OCI-LY1 (cell line): ENCODE measurements at regions not wholly inside any gene's neighbourhood (a gene's known extent, or its start where the extent isn't known, plus 50 kb on each side); places are given as distances from the start of the nearest gene placed in this dataset.

Source experiments
- H2AFZ ChIP-seq: fragments of 200-600 bp; sonication (generic), shearing (Covaris generic); 2 replicates; pipeline ENCODE4 v1.6.0; 2014; ENCODE audit warnings: antibody characterized with exemption, mild to moderate bottlenecking, low read length
- H3F3A ChIP-seq: fragments of 200-600 bp; sonication (generic), shearing (Covaris generic); 2 replicates; pipeline ENCODE4 v1.6.0; 2014; ENCODE audit warnings: mild to moderate bottlenecking, antibody characterized with exemption, low read length, moderate library complexity; ENCODE audit not compliant: insufficient read depth
- H3K27ac ChIP-seq: fragments of 200-600 bp; sonication (generic); 2 replicates; pipeline ENCODE4 v1.5.1; 2014; ENCODE audit warnings: low read length, mixed run types, mild to moderate bottlenecking, low read depth; ENCODE audit not compliant: poor library complexity, severe bottlenecking
- H3K27me3 ChIP-seq: fragments of 200-600 bp; sonication (generic); 2 replicates; pipeline ENCODE4 v1.6.0; 2014; ENCODE audit warnings: antibody characterized with exemption, mild to moderate bottlenecking, low read length, moderate library complexity; ENCODE audit not compliant: insufficient read depth
- H3K36me3 ChIP-seq: fragments of 200-600 bp; sonication (generic); 2 replicates; pipeline ENCODE4 v1.6.1; 2014; ENCODE audit warnings: mild to moderate bottlenecking, antibody characterized with exemption, low read length, moderate library complexity, mixed read lengths; ENCODE audit not compliant: insufficient read depth
- H3K4me1 ChIP-seq: fragments of 200-600 bp; sonication (generic); 2 replicates; pipeline ENCODE4 v1.5.1; 2014; ENCODE audit warnings: mild to moderate bottlenecking, low read length, moderate library complexity; ENCODE audit not compliant: insufficient read depth, severe bottlenecking
- H3K4me2 ChIP-seq: fragments of 200-600 bp; sonication (generic), shearing (Covaris generic); 2 replicates; pipeline ENCODE4 v1.6.1; 2014; ENCODE audit warnings: low read length
- H3K4me3 ChIP-seq: fragments of 200-600 bp; sonication (generic); 2 replicates; pipeline ENCODE4 v1.5.1; 2014; ENCODE audit warnings: low read length, low read depth, mild to moderate bottlenecking, mixed read lengths; ENCODE audit not compliant: poor library complexity, severe bottlenecking
- H3K79me2 ChIP-seq: fragments of 200-600 bp; shearing (Covaris generic); 2 replicates; pipeline ENCODE4 v1.6.1; 2016; ENCODE audit warnings: mixed run types, low read length, mixed read lengths; ENCODE audit not compliant: insufficient read depth
- H3K9ac ChIP-seq: fragments of 200-600 bp; sonication (generic), shearing (Covaris generic); 2 replicates; pipeline ENCODE4 v1.6.1; 2014; ENCODE audit warnings: mild to moderate bottlenecking, low read length, mixed read lengths
- H3K9me2 ChIP-seq: fragments of 200-600 bp; sonication (generic), shearing (Covaris generic); 2 replicates; pipeline ENCODE4 v1.6.1; 2014; ENCODE audit warnings: low read depth, mild to moderate bottlenecking, low read length, mixed read lengths
- H3K9me3 ChIP-seq: fragments of 200-600 bp; shearing (Covaris generic); 2 replicates; pipeline ENCODE4 v1.6.1; 2014; ENCODE audit warnings: low read length, mixed read lengths
- H4K20me1 ChIP-seq: fragments of 200-600 bp; sonication (generic), shearing (Covaris generic); 2 replicates; pipeline ENCODE4 v1.6.0; 2016; ENCODE audit warnings: mild to moderate bottlenecking, low read length; ENCODE audit not compliant: insufficient read depth
- EZH2 ChIP-seq: fragments of 200-600 bp; sonication (generic), shearing (Covaris generic); IDR thresholded peaks from 2 replicates; pipeline ENCODE4 v1.8.0; 2017; ENCODE audit warnings: borderline replicate concordance, mixed run types, mild to moderate bottlenecking, antibody characterized with exemption, low read length, moderate library complexity, mixed read lengths
- TF ChIP-seq, protein P1 (sequence below): fragments of 200-600 bp; sonication (generic), shearing (Covaris generic); IDR thresholded peaks from 2 replicates; pipeline ENCODE4 v1.5.1; 2017; ENCODE audit warnings: mild to moderate bottlenecking, antibody characterized with exemption, low read length, moderate library complexity, mixed read lengths

DNA sequence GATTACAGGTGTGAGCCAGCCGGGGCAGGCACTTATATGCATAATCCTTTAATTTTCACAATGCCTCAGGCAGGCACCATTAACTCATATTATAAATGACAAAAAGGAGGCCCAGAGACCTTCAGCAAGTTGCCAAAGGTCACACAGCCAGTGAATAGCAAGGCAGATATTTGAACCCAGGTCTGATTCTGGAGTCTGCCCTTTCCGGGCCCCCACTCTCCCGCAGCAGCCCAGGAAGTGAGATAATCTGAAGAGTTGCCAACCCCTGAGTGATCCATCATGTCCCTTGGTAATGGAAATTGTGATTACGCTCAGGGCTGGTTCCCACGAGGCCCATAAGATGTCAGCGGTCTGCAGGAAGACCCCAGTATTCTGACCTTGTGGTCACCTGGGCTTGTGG lies 95.3 kb upstream of the MED13L start:
- Histone ChIP-seq H3F3A (no peaks in the 10 kb centered on the region), H3K4me2 (no peak overlapping the region), H4K20me1 (no peaks in the 10 kb centered on the region), H2AFZ (no peak overlapping the region), H3K9me2 (no peaks in the 10 kb centered on the region), H3K9ac (no peak overlapping the region), H3K4me1 (no peaks in the 10 kb centered on the region), H3K27me3 (no peaks in the 10 kb centered on the region; the same call in 1 of the 2 replicates), H3K36me3 (no peaks in the 10 kb centered on the region), H3K27ac (no peak overlapping the region), H3K4me3 (no peak overlapping the region), H3K79me2 (no peaks in the 10 kb centered on the region), H3K9me3 (no peaks in the 10 kb centered on the region)
- no peak for TF ChIP-seq EZH2
- TF ChIP-seq, protein P1, sequence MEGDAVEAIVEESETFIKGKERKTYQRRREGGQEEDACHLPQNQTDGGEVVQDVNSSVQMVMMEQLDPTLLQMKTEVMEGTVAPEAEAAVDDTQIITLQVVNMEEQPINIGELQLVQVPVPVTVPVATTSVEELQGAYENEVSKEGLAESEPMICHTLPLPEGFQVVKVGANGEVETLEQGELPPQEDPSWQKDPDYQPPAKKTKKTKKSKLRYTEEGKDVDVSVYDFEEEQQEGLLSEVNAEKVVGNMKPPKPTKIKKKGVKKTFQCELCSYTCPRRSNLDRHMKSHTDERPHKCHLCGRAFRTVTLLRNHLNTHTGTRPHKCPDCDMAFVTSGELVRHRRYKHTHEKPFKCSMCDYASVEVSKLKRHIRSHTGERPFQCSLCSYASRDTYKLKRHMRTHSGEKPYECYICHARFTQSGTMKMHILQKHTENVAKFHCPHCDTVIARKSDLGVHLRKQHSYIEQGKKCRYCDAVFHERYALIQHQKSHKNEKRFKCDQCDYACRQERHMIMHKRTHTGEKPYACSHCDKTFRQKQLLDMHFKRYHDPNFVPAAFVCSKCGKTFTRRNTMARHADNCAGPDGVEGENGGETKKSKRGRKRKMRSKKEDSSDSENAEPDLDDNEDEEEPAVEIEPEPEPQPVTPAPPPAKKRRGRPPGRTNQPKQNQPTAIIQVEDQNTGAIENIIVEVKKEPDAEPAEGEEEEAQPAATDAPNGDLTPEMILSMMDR, result no peak

- Histone ChIP-seq H2AFZ (no peak overlapping the region), H3K36me3 (no peaks in the 10 kb centered on the region), H3K4me3 (no peak overlapping the region), H3K4me2 (no peak overlapping the region), H3K4me1 (no peaks in the 10 kb centered on the region), H3K79me2 (no peaks in the 10 kb centered on the region), H3K27ac (no peak overlapping the region), H3K9ac (no peak overlapping the region), H3K9me2 (no peaks in the 10 kb centered on the region), H3K27me3 (no peaks in the 10 kb centered on the region; the same call in 1 of the 2 replicates), H3K9me3 (no peaks in the 10 kb centered on the region), H3F3A (no peaks in the 10 kb centered on the region), H4K20me1 (no peaks in the 10 kb centered on the region)
- no peak for TF ChIP-seq EZH2
- TF ChIP-seq, protein P1, result no peak
These were observed 96.2 kb upstream of the MED13L start for GRCh38 chr12:116373572-116374206.

DNA sequence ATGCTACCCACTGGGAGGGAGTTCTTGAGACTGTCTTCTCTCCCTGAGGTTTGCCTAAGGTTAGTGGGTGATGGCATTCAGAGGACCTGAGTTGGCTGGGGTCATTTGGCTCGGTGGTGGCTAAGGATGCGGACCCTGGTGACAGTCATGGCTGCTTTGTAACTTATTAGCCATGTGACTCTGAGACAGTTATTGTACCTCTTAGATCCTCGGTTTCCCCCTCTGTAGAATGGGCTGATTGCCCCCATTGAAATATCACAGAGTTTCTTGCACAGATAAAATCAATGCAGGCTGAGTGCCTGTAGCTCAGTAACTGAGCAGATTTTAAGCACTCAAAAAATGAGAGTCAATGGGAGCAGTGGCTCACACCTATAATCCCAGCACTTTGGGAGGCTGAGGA lies 96.7 kb upstream of the MED13L start:
- no peaks in the 10 kb centered on the region for H3K4me1 ChIP-seq
- H3K79me2 ChIP-seq, result no peaks in the 10 kb centered on the region
- no peaks in the 10 kb centered on the region for H3K9me2 ChIP-seq
- no peak overlapping the region for H3K27ac ChIP-seq
- H3K9me3 ChIP-seq, result no peaks in the 10 kb centered on the region
- no peaks in the 10 kb centered on the region for H4K20me1 ChIP-seq
- no peaks in the 10 kb centered on the region for H3F3A ChIP-seq
- no peaks in the 10 kb centered on the region; the same call in 1 of the 2 replicates for H3K27me3 ChIP-seq
- no peaks in the 10 kb centered on the region for H3K36me3 ChIP-seq
- TF ChIP-seq EZH2, result no peak
- TF ChIP-seq, protein P1, result no peak
- H3K9ac ChIP-seq, result no peak overlapping the region
- no peak overlapping the region for H3K4me2 ChIP-seq
- H2AFZ ChIP-seq, result no peak overlapping the region
- H3K4me3 ChIP-seq, result no peak overlapping the region
